ENCODE measurements at regions not wholly inside any gene's neighbourhood (a gene's known extent, or its start where the extent isn't known, plus 50 kb on each side); places are given as distances from the start of the nearest gene placed in this dataset.
"Not testable (repeated sequence)": the region's sequence is repeated elsewhere in the genome, so short reads cannot be mapped to it uniquely, and the experiment has no call there.

- Histone ChIP-seq H3K27me3 (ENCODE audit: insufficient read depth, low read length, poor library complexity, severe bottlenecking) (no peaks in the 10 kb centered on the region), H4K20me1 (ENCODE audit: insufficient read depth, low read length, poor library complexity, severe bottlenecking) (no peaks in the 10 kb centered on the region), H3K36me3 (ENCODE audit: insufficient read depth, low read length) (no peaks in the 10 kb centered on the region), H3K4me1 (ENCODE audit: insufficient read depth, low read length, poor library complexity, severe bottlenecking) (peaks cover 5% of the 10 kb centered on the region), H3K9me2 (replicated peaks; ENCODE audit: low read depth, low read length) (no peaks in the 10 kb centered on the region), H3K79me2 (ENCODE audit: insufficient read depth, low read length) (no peaks in the 10 kb centered on the region), H2AFZ (ENCODE audit: low read length) (no peak overlapping the region), H3F3A (ENCODE audit: low read depth) (no peaks in the 10 kb centered on the region), H3K4me3 (ENCODE audit: low read length, poor library complexity, severe bottlenecking) (no peak overlapping the region), H3K9me3 (ENCODE audit: insufficient read depth, low read depth, low read length) (0 out of 2 replicates have a peak, but pooled peaks cover 2% of the 10 kb centered on the region), H3K9ac (ENCODE audit: low read depth, low read length, poor library complexity, severe bottlenecking) (no peak overlapping the region), H3K4me2 (ENCODE audit: low read depth, low read length, poor library complexity, severe bottlenecking) (no peak overlapping the region)
- TF ChIP-seq EZH2phosphoT487 (IDR thresholded peaks at IDR 0.05; ENCODE audit: borderline replicate concordance) (no peak), CTCF (conservative IDR thresholded peaks at IDR 0.05; ENCODE audit: low read length) (no peak)
Measured at GRCh38 chr7:140260352-140261104, 83.7 kb upstream of the KDM7A start.

GRCh38 chr7:140257278-140257677 is 80.5 kb upstream of the KDM7A start:
- not testable (repeated sequence) for H3K79me2 ChIP-seq (ENCODE audit: insufficient read depth, low read length); H3K27me3 ChIP-seq (ENCODE audit: insufficient read depth, low read length, poor library complexity, severe bottlenecking); H3K4me2 ChIP-seq (ENCODE audit: low read depth, low read length, poor library complexity, severe bottlenecking); H3K36me3 ChIP-seq (ENCODE audit: insufficient read depth, low read length); H2AFZ ChIP-seq (ENCODE audit: low read length); H3K4me3 ChIP-seq (ENCODE audit: low read length, poor library complexity, severe bottlenecking); H3K9ac ChIP-seq (ENCODE audit: low read depth, low read length, poor library complexity, severe bottlenecking); H4K20me1 ChIP-seq (ENCODE audit: insufficient read depth, low read length, poor library complexity, severe bottlenecking); H3K9me3 ChIP-seq (ENCODE audit: insufficient read depth, low read depth, low read length); H3F3A ChIP-seq (ENCODE audit: low read depth); H3K9me2 ChIP-seq (replicated peaks; ENCODE audit: low read depth, low read length)
- H3K4me1 ChIP-seq (ENCODE audit: insufficient read depth, low read length, poor library complexity, severe bottlenecking) = peaks cover 19% of the 10 kb centered on the region

GRCh38 chr7:140254976-140255375 is 78.2 kb upstream of the KDM7A start:
- H3K9me2 ChIP-seq (replicated peaks; ENCODE audit: low read depth, low read length); H3F3A ChIP-seq (ENCODE audit: low read depth); H4K20me1 ChIP-seq (ENCODE audit: insufficient read depth, low read length, poor library complexity, severe bottlenecking); H3K4me3 ChIP-seq (ENCODE audit: low read length, poor library complexity, severe bottlenecking); H3K27me3 ChIP-seq (ENCODE audit: insufficient read depth, low read length, poor library complexity, severe bottlenecking); H2AFZ ChIP-seq (ENCODE audit: low read length); H3K9me3 ChIP-seq (ENCODE audit: insufficient read depth, low read depth, low read length); H3K9ac ChIP-seq (ENCODE audit: low read depth, low read length, poor library complexity, severe bottlenecking); H3K36me3 ChIP-seq (ENCODE audit: insufficient read depth, low read length); H3K4me2 ChIP-seq (ENCODE audit: low read depth, low read length, poor library complexity, severe bottlenecking); H3K79me2 ChIP-seq (ENCODE audit: insufficient read depth, low read length): not testable (repeated sequence)
- H3K4me1 ChIP-seq (ENCODE audit: insufficient read depth, low read length, poor library complexity, severe bottlenecking) = peaks cover 13% of the 10 kb centered on the region

- no peak overlapping the region for H2AFZ ChIP-seq (ENCODE audit: low read length)
- H3K4me1 ChIP-seq (ENCODE audit: insufficient read depth, low read length, poor library complexity, severe bottlenecking) = peaks cover 13% of the 10 kb centered on the region
- no peaks in the 10 kb centered on the region for H3K9me2 ChIP-seq (replicated peaks; ENCODE audit: low read depth, low read length)
- H3K27me3 ChIP-seq (ENCODE audit: insufficient read depth, low read length, poor library complexity, severe bottlenecking) = peaks cover under 1% of the 10 kb centered on the region
- H3F3A ChIP-seq (ENCODE audit: low read depth) = no peaks in the 10 kb centered on the region
- TF ChIP-seq EZH2phosphoT487 (IDR thresholded peaks at IDR 0.05; ENCODE audit: borderline replicate concordance) (no peak), CTCF (conservative IDR thresholded peaks at IDR 0.05; ENCODE audit: low read length) (no peak)
- H3K9ac ChIP-seq (ENCODE audit: low read depth, low read length, poor library complexity, severe bottlenecking) = no peak overlapping the region
- no peaks in the 10 kb centered on the region for H3K79me2 ChIP-seq (ENCODE audit: insufficient read depth, low read length)
- H3K9me3 ChIP-seq (ENCODE audit: insufficient read depth, low read depth, low read length) = no peaks in the 10 kb centered on the region
- H3K36me3 ChIP-seq (ENCODE audit: insufficient read depth, low read length) = no peaks in the 10 kb centered on the region
- no peaks in the 10 kb centered on the region for H4K20me1 ChIP-seq (ENCODE audit: insufficient read depth, low read length, poor library complexity, severe bottlenecking)
- H3K4me3 ChIP-seq (ENCODE audit: low read length, poor library complexity, severe bottlenecking) = no peak overlapping the region
- no peak overlapping the region for H3K4me2 ChIP-seq (ENCODE audit: low read depth, low read length, poor library complexity, severe bottlenecking)
Measured at GRCh38 chr7:140249036-140249806, 72.4 kb upstream of the KDM7A start.
